Body of pancreas (tissue), 4 donors: ENCODE measurements at regions not wholly inside any gene's neighbourhood (a gene's known extent, or its start where the extent isn't known, plus 50 kb on each side); places are given as distances from the start of the nearest gene placed in this dataset.

ENCODE experiments used
- ATAC-seq: fragments of 150-250 bp; one replicate; pipeline ENCODE4 v1.9.1; 2016
- DNase-seq, 4 donors: peaks; one replicate each; pipeline ENCODE4 v3.0.0-alpha.2; 2019
- H3K27ac ChIP-seq, 4 donors: fragments of 200-600 bp; sonication (generic); 1 replicate in 3 of 4; 2 replicates in 1 of 4; pipeline versions ENCODE4 v1.5.1 to v1.6.1; 2016 to 2019; ENCODE audit warnings: mild to moderate bottlenecking in 1 of 4, mixed read lengths in 1 of 4, moderate library complexity in 1 of 4
- H3K27me3 ChIP-seq, 2 donors: fragments of 200-600 bp; sonication (generic); one replicate each; pipeline ENCODE4 v1.6.0; 2016; ENCODE audit warnings: mild to moderate bottlenecking in 1 of 2
- H3K36me3 ChIP-seq, 2 donors: fragments of 200-600 bp; sonication (generic); replicated peaks in 1 of 2; 2 replicates each; pipeline ENCODE4 v1.5.1; 2016; ENCODE audit warnings: low read depth in 2 of 2; ENCODE audit not compliant: insufficient read depth in 1 of 2
- H3K4me1 ChIP-seq: fragments of 200-600 bp; sonication (generic); one replicate; pipeline ENCODE4 v1.6.0; 2016
- H3K4me3 ChIP-seq, 2 donors: fragments of 200-600 bp; sonication (generic); 1 replicate in 1 of 2; 2 replicates in 1 of 2; pipeline ENCODE4 v1.5.1; 2016 to 2019
- H3K9me3 ChIP-seq, 3 donors: fragments of 200-600 bp; sonication (generic); 1 replicate in 2 of 3; 2 replicates in 1 of 3; pipeline ENCODE4 v1.5.1; 2016
- POLR2A ChIP-seq, 3 donors: fragments of 450-650 bp; IDR thresholded peaks; one replicate each; pipeline ENCODE4 v1.6.1; 2016; ENCODE audit warnings: antibody characterized with exemption in 3 of 3, mild to moderate bottlenecking in 2 of 3
- whole genome bisulfite sequencing, 2 donors: methylation state at CpG; one replicate each; pipeline ENCODE4 v1.1.5; 2017; 5-methylcytosine and 5-hydroxymethylcytosine counted together
- intact Hi-C: fragments of 100-400 bp; cut with DNase I; formaldehyde crosslinking; loops from one replicate; pipeline ENCODE4 v1.15.1; 2023
- TF ChIP-seq, protein P1 (sequence below), 7 experiments: fragments of 450-650 bp in 4 of 7; fragments of 200-600 bp in 3 of 7; sonication (generic) in 3 of 7; IDR thresholded peaks; one replicate each; pipeline ENCODE4 v1.5.1; 2016 to 2019; ENCODE audit warnings: antibody characterized with exemption in 7 of 7

DNA sequence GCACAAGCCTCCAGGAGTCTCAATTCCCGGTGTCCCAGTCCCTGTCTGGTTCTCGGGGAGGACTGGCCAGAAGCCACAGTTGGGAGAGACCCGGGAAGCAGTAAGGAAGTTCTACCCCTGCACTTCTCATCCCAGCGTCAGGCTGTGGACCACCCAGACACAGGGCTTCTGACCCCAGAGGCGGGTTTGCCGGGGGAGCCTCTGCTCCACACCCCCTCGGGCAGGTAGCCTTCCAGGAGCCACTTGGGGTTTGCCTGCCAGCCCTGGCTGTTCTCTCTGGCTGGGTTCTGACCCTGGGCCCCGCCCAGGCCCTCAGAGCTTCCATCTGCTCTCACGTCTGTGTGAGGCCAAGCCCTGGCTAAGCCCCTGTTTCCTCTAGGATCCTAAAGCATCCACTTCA lies 94.4 kb upstream of the GPC1 start:
- ATAC-seq: no peak
- Histone ChIP-seq H3K4me1 (no peaks in the 10 kb centered on the region), H3K27ac (no peak overlapping the region), H3K9me3 (peaks cover 0 to 7% (median 0%) of the 10 kb centered on the region in 3 donors), H3K36me3 (no peaks in the 10 kb centered on the region), H3K27me3 (no peaks in the 10 kb centered on the region), H3K4me3 (no peak overlapping the region)
- no peak for DNase-seq
- TF ChIP-seq, protein P1, sequence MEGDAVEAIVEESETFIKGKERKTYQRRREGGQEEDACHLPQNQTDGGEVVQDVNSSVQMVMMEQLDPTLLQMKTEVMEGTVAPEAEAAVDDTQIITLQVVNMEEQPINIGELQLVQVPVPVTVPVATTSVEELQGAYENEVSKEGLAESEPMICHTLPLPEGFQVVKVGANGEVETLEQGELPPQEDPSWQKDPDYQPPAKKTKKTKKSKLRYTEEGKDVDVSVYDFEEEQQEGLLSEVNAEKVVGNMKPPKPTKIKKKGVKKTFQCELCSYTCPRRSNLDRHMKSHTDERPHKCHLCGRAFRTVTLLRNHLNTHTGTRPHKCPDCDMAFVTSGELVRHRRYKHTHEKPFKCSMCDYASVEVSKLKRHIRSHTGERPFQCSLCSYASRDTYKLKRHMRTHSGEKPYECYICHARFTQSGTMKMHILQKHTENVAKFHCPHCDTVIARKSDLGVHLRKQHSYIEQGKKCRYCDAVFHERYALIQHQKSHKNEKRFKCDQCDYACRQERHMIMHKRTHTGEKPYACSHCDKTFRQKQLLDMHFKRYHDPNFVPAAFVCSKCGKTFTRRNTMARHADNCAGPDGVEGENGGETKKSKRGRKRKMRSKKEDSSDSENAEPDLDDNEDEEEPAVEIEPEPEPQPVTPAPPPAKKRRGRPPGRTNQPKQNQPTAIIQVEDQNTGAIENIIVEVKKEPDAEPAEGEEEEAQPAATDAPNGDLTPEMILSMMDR (IDR thresholded peaks at IDR 0.05): no peak
- TF ChIP-seq POLR2A (IDR thresholded peaks at IDR 0.05): no peak
- intact Hi-C loops: no loop called here
- 60 to 75% methylated on average over 2 to 6 of the region's 9 CpGs for WGBS, 2 donors

DNA sequence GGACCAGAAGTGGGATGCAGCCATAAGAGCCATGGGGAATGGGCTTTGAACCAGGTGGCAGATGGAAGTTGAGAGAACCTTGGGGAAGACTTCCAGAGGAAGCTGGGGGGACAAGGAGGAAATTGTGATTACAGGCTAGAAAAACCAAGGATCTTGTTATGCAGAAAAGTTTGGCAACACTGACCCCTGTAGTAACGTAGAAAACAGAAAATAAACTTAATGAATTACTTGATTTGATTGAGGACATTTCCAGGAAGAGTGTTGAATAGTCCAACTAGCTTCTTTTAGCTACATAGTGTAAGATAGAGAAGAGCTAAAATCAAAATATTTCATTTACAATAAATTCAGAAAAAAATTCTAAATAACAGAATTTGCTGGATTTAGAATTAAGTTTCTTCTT lies 91.9 kb upstream of the GPC1 start:
- H3K4me3 ChIP-seq: no peak overlapping the region
- no peaks in the 10 kb centered on the region for H3K4me1 ChIP-seq
- intact Hi-C loops: no loop called here
- DNase-seq (no peak), ATAC-seq (no peak)
- no peaks in the 10 kb centered on the region for H3K27me3 ChIP-seq
- TF ChIP-seq POLR2A (IDR thresholded peaks at IDR 0.05): no peak
- TF ChIP-seq, protein P1 (IDR thresholded peaks at IDR 0.05): peak in 3 of 7 experiments; percentile 14 to 35 (median 34)
- peaks cover 0 to 7% (median 0%) of the 10 kb centered on the region in 3 donors for H3K9me3 ChIP-seq
- no peak overlapping the region for H3K27ac ChIP-seq
- 29 to 32% methylated on average over 1 of the region's 1 CpG for WGBS, 2 donors
- no peaks in the 10 kb centered on the region for H3K36me3 ChIP-seq

DNA sequence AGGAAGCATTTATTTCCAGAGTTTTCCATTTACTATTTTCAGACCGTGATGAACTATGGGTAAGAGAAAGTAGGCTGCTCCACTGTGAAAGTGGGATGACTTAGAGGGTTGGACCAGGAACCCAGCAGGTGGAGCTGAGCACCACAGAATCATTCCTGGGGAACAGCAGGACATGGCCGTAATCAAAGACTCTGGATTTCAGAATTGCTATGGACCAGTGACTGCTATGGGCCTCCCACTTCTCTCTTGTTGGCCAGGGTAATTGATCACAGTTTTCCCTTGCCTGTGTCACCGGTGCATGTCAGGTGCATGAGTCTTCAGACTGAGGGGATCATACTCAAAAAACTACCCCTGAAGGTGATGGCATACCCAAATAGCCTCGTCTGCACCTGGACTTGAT lies 90.6 kb upstream of the GPC1 start:
- intact Hi-C loops: no loop called here
- ATAC-seq (no peak), DNase-seq (no peak)
- TF ChIP-seq, protein P1 (IDR thresholded peaks at IDR 0.05): no peak
- no peak for TF ChIP-seq POLR2A (IDR thresholded peaks at IDR 0.05)
- Histone ChIP-seq H3K4me3 (no peak overlapping the region), H3K27ac (no peak overlapping the region), H3K36me3 (no peaks in the 10 kb centered on the region), H3K4me1 (no peaks in the 10 kb centered on the region), H3K9me3 (peaks cover 0 to 7% (median 0%) of the 10 kb centered on the region in 3 donors), H3K27me3 (no peaks in the 10 kb centered on the region)
- whole genome bisulfite sequencing, 2 donors: 72 to 83% methylated on average over 4 of the region's 4 CpGs

DNA sequence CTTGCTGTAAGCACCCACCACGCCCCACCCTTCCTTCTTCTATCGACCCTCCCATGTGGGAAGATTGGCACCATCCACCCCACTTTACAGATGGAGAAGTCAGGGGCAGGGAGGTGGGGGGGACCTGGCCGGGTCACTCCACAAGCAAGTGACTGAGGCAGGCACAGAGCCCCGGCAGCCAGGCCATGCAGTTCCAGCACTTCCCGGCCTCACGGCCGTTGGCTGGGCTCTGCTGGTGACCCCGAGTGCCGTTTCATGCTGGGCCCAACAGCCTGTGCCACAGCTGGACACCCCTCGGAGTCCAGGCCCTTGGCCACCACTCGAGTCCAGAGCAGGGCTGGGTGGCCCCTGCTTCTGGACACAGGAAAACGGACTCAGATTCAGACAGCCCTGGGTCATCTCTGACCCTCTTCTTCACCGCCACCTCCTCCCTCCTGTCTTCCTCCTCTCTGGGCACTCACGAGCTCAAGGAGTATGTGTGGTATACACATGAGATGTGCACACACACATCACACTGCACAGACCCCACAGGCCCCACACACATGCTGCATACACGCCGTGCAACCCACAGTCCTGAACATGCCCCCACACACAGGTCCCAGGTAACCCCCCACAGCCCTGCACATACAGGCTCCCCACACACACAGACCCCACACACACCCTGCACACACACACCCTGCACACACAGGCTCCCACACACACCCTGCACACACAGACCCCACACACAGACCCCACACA lies 89.3 kb upstream of the GPC1 start:
- Histone ChIP-seq H3K27ac (no peak overlapping the region), H3K27me3 (no peaks in the 10 kb centered on the region), H3K4me3 (no peak overlapping the region), H3K36me3 (no peaks in the 10 kb centered on the region), H3K4me1 (no peaks in the 10 kb centered on the region), H3K9me3 (peaks cover 0 to 7% (median 0%) of the 10 kb centered on the region in 3 donors)
- TF ChIP-seq POLR2A (IDR thresholded peaks at IDR 0.05): no peak
- TF ChIP-seq, protein P1 (IDR thresholded peaks at IDR 0.05): no peak
- ATAC-seq (no peak), DNase-seq (no peak)
- intact Hi-C loops: no loop called here
- WGBS, 2 donors: 82 to 88% methylated on average over 9 to 16 of the region's 16 CpGs
